Mesenchymal stem cell (in vitro differentiated cells and primary cell): ENCODE measurements at regions not wholly inside any gene's neighbourhood (a gene's known extent, or its start where the extent isn't known, plus 50 kb on each side); places are given as distances from the start of the nearest gene placed in this dataset.

ENCODE experiments used
- DNase-seq: peaks from one replicate; pipeline ENCODE4 v3.0.0-alpha.2; 2013
- H2AFZ ChIP-seq: one replicate; pipeline ENCODE4 v1.6.1; 2013; ENCODE audit warnings: low read depth, mild to moderate bottlenecking, control low read depth, inconsistent platforms, low read length, moderate library complexity
- H2AK5ac ChIP-seq: 2 replicates; pipeline ENCODE4 v1.6.1; 2013; ENCODE audit warnings: low read length, moderate library complexity, mild to moderate bottlenecking, inconsistent platforms; ENCODE audit not compliant: severe bottlenecking
- H2BK120ac ChIP-seq: one replicate; pipeline ENCODE4 v1.6.1; 2013; ENCODE audit warnings: low read depth, mild to moderate bottlenecking, inconsistent platforms, low read length, moderate library complexity
- H2BK12ac ChIP-seq, 2 experiments: one replicate each; pipeline ENCODE4 v1.6.1; 2013; ENCODE audit warnings: inconsistent platforms in 2 of 2, low read length in 2 of 2, mild to moderate bottlenecking in 2 of 2, moderate library complexity in 2 of 2, control low read depth in 1 of 2
- H2BK15ac ChIP-seq: one replicate; pipeline ENCODE4 v1.6.1; 2013; ENCODE audit warnings: mild to moderate bottlenecking, low read depth, inconsistent platforms; ENCODE audit not compliant: poor library complexity, severe bottlenecking
- H2BK5ac ChIP-seq: 2 replicates; pipeline ENCODE4 v1.6.1; 2013; ENCODE audit warnings: low read depth, mild to moderate bottlenecking, low read length, control low read depth, inconsistent platforms; ENCODE audit not compliant: poor library complexity, severe bottlenecking
- H3K14ac ChIP-seq, 2 experiments: one replicate each; pipeline ENCODE4 v1.6.1; 2013; ENCODE audit warnings: inconsistent platforms in 2 of 2, low read length in 2 of 2, control low read depth in 1 of 2, mild to moderate bottlenecking in 1 of 2, moderate library complexity in 1 of 2
- H3K18ac ChIP-seq, 2 experiments: one replicate each; pipeline ENCODE4 v1.6.1; 2013; ENCODE audit warnings: inconsistent platforms in 2 of 2, low read length in 2 of 2, control low read depth in 1 of 2, low read depth in 1 of 2, mild to moderate bottlenecking in 1 of 2
- H3K23ac ChIP-seq, 2 experiments: one replicate each; pipeline ENCODE4 v1.6.1; 2013; ENCODE audit warnings: inconsistent platforms in 2 of 2, low read length in 2 of 2, mild to moderate bottlenecking in 2 of 2, moderate library complexity in 2 of 2, control low read depth in 1 of 2
- H3K27ac ChIP-seq: 2 replicates; pipeline ENCODE4 v1.5.1; 2013; ENCODE audit warnings: mild to moderate bottlenecking, moderate library complexity, low read length, control low read depth, inconsistent platforms; ENCODE audit not compliant: poor library complexity, severe bottlenecking
- H3K27me3 ChIP-seq, 2 experiments: 2 replicates each; pipeline versions ENCODE4 v1.6.1 to v1.7.0; 2013; ENCODE audit warnings: low read length in 2 of 2, mild to moderate bottlenecking in 2 of 2, moderate library complexity in 2 of 2, control low read depth in 1 of 2, inconsistent platforms in 1 of 2; ENCODE audit not compliant: control insufficient read depth in 1 of 2, insufficient read depth in 1 of 2
- H3K36me3 ChIP-seq, 2 experiments: 2 replicates each; pipeline versions ENCODE4 v1.6.1 to v1.7.0; 2013; ENCODE audit warnings: low read length in 2 of 2, control low read depth in 1 of 2, inconsistent platforms in 1 of 2, low read depth in 1 of 2, mild to moderate bottlenecking in 1 of 2; ENCODE audit not compliant: insufficient read depth in 2 of 2, control insufficient read depth in 1 of 2
- H3K4ac ChIP-seq, 2 experiments: one replicate each; pipeline ENCODE4 v1.6.1; 2013; ENCODE audit warnings: inconsistent platforms in 2 of 2, low read length in 2 of 2, mild to moderate bottlenecking in 2 of 2, moderate library complexity in 2 of 2, control low read depth in 1 of 2, low read depth in 1 of 2
- H3K4me1 ChIP-seq: 2 replicates; pipeline ENCODE4 v1.6.1; 2013; ENCODE audit warnings: low read depth, low read length, control low read depth; ENCODE audit not compliant: control insufficient read depth, insufficient read depth
- H3K4me2 ChIP-seq: 2 replicates; pipeline ENCODE4 v1.6.1; 2013; ENCODE audit warnings: low read length, mild to moderate bottlenecking, inconsistent platforms; ENCODE audit not compliant: poor library complexity, severe bottlenecking
- H3K4me3 ChIP-seq, 2 experiments: 2 replicates each; pipeline versions ENCODE4 v1.5.1 to v1.7.0; 2013; ENCODE audit warnings: low read length in 2 of 2, mild to moderate bottlenecking in 2 of 2, control low read depth in 1 of 2, low read depth in 1 of 2; ENCODE audit not compliant: insufficient read depth in 1 of 2
- H3K79me1 ChIP-seq: replicated peaks from 2 replicates; pipeline ENCODE4 v1.6.1; 2013; ENCODE audit warnings: mild to moderate bottlenecking, control low read depth, low read length, inconsistent platforms; ENCODE audit not compliant: poor library complexity, severe bottlenecking
- H3K9ac ChIP-seq: 2 replicates; pipeline ENCODE4 v1.7.0; 2013; ENCODE audit warnings: mild to moderate bottlenecking, low read length, moderate library complexity
- H3K9me3 ChIP-seq: 2 replicates; pipeline ENCODE4 v1.7.0; 2013; ENCODE audit warnings: mild to moderate bottlenecking, low read length; ENCODE audit not compliant: control insufficient read depth
- H4K8ac ChIP-seq: one replicate; pipeline ENCODE4 v1.6.1; 2013; ENCODE audit warnings: inconsistent platforms, mild to moderate bottlenecking, low read length, moderate library complexity
- H4K91ac ChIP-seq: one replicate; pipeline ENCODE4 v1.6.1; 2013; ENCODE audit warnings: mild to moderate bottlenecking, low read length, inconsistent platforms
- WGBS: methylation state at CpG from one replicate; pipeline ENCODE4 v1.1.7; 2013; ENCODE audit warnings: mixed read lengths; 5-methylcytosine and 5-hydroxymethylcytosine counted together

DNA sequence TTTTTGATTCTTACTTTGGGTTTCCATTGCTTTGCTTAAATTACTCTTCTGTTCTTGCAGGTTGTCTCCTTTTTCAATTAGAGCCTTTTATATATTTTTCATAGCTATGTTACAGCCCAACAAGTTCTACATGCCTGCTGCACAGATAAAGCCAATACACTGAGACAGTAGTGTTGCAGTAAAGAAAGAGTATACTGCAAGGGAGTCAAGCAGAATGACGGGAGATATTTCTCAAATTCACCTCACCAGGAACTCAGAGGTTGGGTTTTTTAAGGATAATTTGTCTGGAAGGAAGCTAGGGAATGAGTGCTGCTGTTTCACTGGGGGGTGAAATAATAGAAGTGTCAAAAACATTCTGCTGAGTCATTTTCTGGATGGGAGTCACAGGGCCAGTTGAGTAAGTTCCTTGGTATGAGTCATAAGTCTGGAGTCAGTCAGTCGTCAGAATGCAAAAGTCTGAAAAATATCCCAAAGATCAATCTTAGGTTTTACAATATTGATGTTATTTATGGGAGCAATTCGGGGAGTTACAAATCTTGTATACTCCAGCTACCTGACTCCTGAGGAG lies 193.0 kb upstream of the RGPD4 start:
- Histone ChIP-seq H2BK12ac (no peak overlapping the region), H2BK5ac (no peak overlapping the region), H3K4me3 (peak overlapping the region in 1 of 2 experiments; percentile 16), H3K18ac (no peak overlapping the region), H3K9ac (peak overlapping the region; percentile 71), H2BK15ac (no peak overlapping the region), H2AFZ (no peak overlapping the region), H3K14ac (no peak overlapping the region), H2AK5ac (no peak overlapping the region), H3K36me3 (no peaks in the 10 kb centered on the region), H2BK120ac (no peak overlapping the region), H3K4me1 (no peaks in the 10 kb centered on the region), H4K91ac (no peak overlapping the region), H3K9me3 (peaks cover 19% of the 10 kb centered on the region), H3K27me3 (no peaks in the 10 kb centered on the region), H3K4me2 (no peak overlapping the region), H3K27ac (no peak overlapping the region), H3K79me1 (no peaks in the 10 kb centered on the region), H3K23ac (no peak overlapping the region), H3K4ac (no peak overlapping the region), H4K8ac (no peak overlapping the region)
- WGBS, result 29% methylated on average over 1 of the region's 3 CpGs
- peak; percentile 84 for DNase-seq

GRCh38 chr2:107634172-107634571 lies 192.5 kb upstream of the RGPD4 start:
- H3K23ac ChIP-seq, result no peak overlapping the region
- H2AK5ac ChIP-seq, result no peak overlapping the region
- no CpG with 5 or more reads among the region's 1 CpG for WGBS

GRCh38 chr2:107635883-107636282 lies 190.8 kb upstream of the RGPD4 start:
- H2BK15ac ChIP-seq, result no peak overlapping the region

More at GRCh38 chr2:107634172-107634571, 192.5 kb upstream of the RGPD4 start:
- no peak overlapping the region for H4K8ac ChIP-seq
- H2BK120ac ChIP-seq, result no peak overlapping the region
- H3K18ac ChIP-seq, result no peak overlapping the region
- H3K27me3 ChIP-seq, result no peaks in the 10 kb centered on the region
- H3K27ac ChIP-seq, result no peak overlapping the region
- no peak overlapping the region for H3K4ac ChIP-seq
- no peak overlapping the region for H3K14ac ChIP-seq
- peaks cover 16% of the 10 kb centered on the region for H3K9me3 ChIP-seq
- H2BK15ac ChIP-seq, result no peak overlapping the region
- no peaks in the 10 kb centered on the region for H3K36me3 ChIP-seq
- H2AFZ ChIP-seq, result no peak overlapping the region
- H3K4me2 ChIP-seq, result no peak overlapping the region
- no peak overlapping the region for H2BK5ac ChIP-seq
- H3K79me1 ChIP-seq, result no peaks in the 10 kb centered on the region
- H3K4me3 ChIP-seq, result peak overlapping the region in 1 of 2 experiments; percentile 16
- DNase-seq, result no peak
- H4K91ac ChIP-seq, result no peak overlapping the region
- H3K9ac ChIP-seq, result peak overlapping the region; percentile 71
- H3K4me1 ChIP-seq, result no peaks in the 10 kb centered on the region
- H2BK12ac ChIP-seq, result no peak overlapping the region

GRCh38 chr2:107645586-107645985 lies 181.1 kb upstream of the RGPD4 start:
- H2AFZ ChIP-seq, result no peak overlapping the region
- no peak overlapping the region for H4K8ac ChIP-seq
- no peak overlapping the region for H3K18ac ChIP-seq
- no peaks in the 10 kb centered on the region for H3K27me3 ChIP-seq
- no peak overlapping the region for H3K23ac ChIP-seq
- no peaks in the 10 kb centered on the region for H3K36me3 ChIP-seq
- no peak overlapping the region for H3K9ac ChIP-seq
- H3K14ac ChIP-seq, result no peak overlapping the region
- no peak overlapping the region for H2BK15ac ChIP-seq
- no peaks in the 10 kb centered on the region for H3K4me1 ChIP-seq
- peaks cover 19% of the 10 kb centered on the region for H3K9me3 ChIP-seq
- no peaks in the 10 kb centered on the region for H3K79me1 ChIP-seq
- no peak overlapping the region for H2BK120ac ChIP-seq
- H2BK5ac ChIP-seq, result no peak overlapping the region
- H2AK5ac ChIP-seq, result no peak overlapping the region
- H3K27ac ChIP-seq, result no peak overlapping the region
- H3K4ac ChIP-seq, result no peak overlapping the region
- no peak for DNase-seq
- H4K91ac ChIP-seq, result no peak overlapping the region
- no peak overlapping the region for H2BK12ac ChIP-seq
- no peak overlapping the region for H3K4me2 ChIP-seq
- H3K4me3 ChIP-seq, result no peak overlapping the region

More at GRCh38 chr2:107635883-107636282, 190.8 kb upstream of the RGPD4 start:
- no peak overlapping the region for H4K91ac ChIP-seq
- H3K4me2 ChIP-seq, result no peak overlapping the region
- no peak overlapping the region for H3K9ac ChIP-seq
- no peak overlapping the region for H2AFZ ChIP-seq
- peaks cover 14% of the 10 kb centered on the region for H3K9me3 ChIP-seq
- H2AK5ac ChIP-seq, result no peak overlapping the region
- DNase-seq, result peak; percentile 22
- H3K27me3 ChIP-seq, result no peaks in the 10 kb centered on the region
- no peaks in the 10 kb centered on the region for H3K79me1 ChIP-seq
- H3K14ac ChIP-seq, result no peak overlapping the region
- no peak overlapping the region for H4K8ac ChIP-seq
- no peak overlapping the region for H2BK120ac ChIP-seq
- 80% methylated on average over 3 of the region's 3 CpGs for WGBS
- no peaks in the 10 kb centered on the region for H3K4me1 ChIP-seq
- no peak overlapping the region for H3K4ac ChIP-seq
- no peak overlapping the region for H3K18ac ChIP-seq
- no peak overlapping the region for H2BK12ac ChIP-seq
- no peak overlapping the region for H2BK5ac ChIP-seq
- no peak overlapping the region for H3K27ac ChIP-seq
- H3K36me3 ChIP-seq, result no peaks in the 10 kb centered on the region
- no peak overlapping the region for H3K4me3 ChIP-seq
- H3K23ac ChIP-seq, result no peak overlapping the region
